Fibroblast of lung (primary cell): ENCODE measurements at regions not wholly inside any gene's neighbourhood (a gene's known extent, or its start where the extent isn't known, plus 50 kb on each side); places are given as distances from the start of the nearest gene placed in this dataset.

ENCODE experiments used
- CTCF ChIP-seq, 2 donors: IDR thresholded peaks in 1 of 2; conservative IDR thresholded peaks in 1 of 2; 1 replicate in 1 of 2; 2 replicates in 1 of 2; pipeline ENCODE4 v1.5.1; 2011 to 2012; ENCODE audit warnings: low read length in 2 of 2, control low read depth in 1 of 2, inconsistent platforms in 1 of 2, low read depth in 1 of 2, mild to moderate bottlenecking in 1 of 2
- EZH2 ChIP-seq: IDR thresholded peaks from 2 replicates; pipeline ENCODE4 v1.5.1; 2012; ENCODE audit warnings: low read length, control low read depth, mild to moderate bottlenecking; ENCODE audit errors: missing control alignments

- TF ChIP-seq CTCF (conservative IDR thresholded peaks at IDR 0.05 in 1 of 2, IDR thresholded peaks at IDR 0.05 in 1 of 2; ENCODE audit: low read depth in 1 of 2, low read length in 2 of 2) (no peak), EZH2 (no peak)
These were observed 359.5 kb upstream of the ETAA1 start for GRCh38 chr2:67037655-67038054.
